ENCODE measurements at regions not wholly inside any gene's neighbourhood (a gene's known extent, or its start where the extent isn't known, plus 50 kb on each side); places are given as distances from the start of the nearest gene placed in this dataset.

- Histone ChIP-seq H3K4me3 (ENCODE audit: low read length in 2 of 2) (no peak overlapping the region), H3K36me3 (ENCODE audit: control insufficient read depth in 1 of 2, insufficient read depth in 2 of 2, low read length in 1 of 2) (no peaks in the 10 kb centered on the region), H3K27ac (ENCODE audit: low read depth in 1 of 2, low read length in 2 of 2) (no peak overlapping the region), H3K4me1 (ENCODE audit: control insufficient read depth in 1 of 2, insufficient read depth in 2 of 2, low read length in 2 of 2) (no peaks in the 10 kb centered on the region), H3K27me3 (ENCODE audit: control insufficient read depth in 1 of 2, insufficient read depth in 2 of 2, low read length in 1 of 2) (peaks cover 0 to 1% of the 10 kb centered on the region in 2 donors), H3K9me3 (ENCODE audit: control insufficient read depth, low read length) (no peaks in the 10 kb centered on the region)
- ATAC-seq (ENCODE audit: low FRiP score) (no peak), DNase-seq (no peak)
- 67 to 70% methylated on average over 13 of the region's 13 CpGs for WGBS, 2 donors
- intact Hi-C loops (cut with DNase I) = no loop called here
Observed at GRCh38 chr2:479490-480176, 191.7 kb upstream of the ALKAL2 start.

- Histone ChIP-seq H3K27me3 (ENCODE audit: control insufficient read depth in 1 of 2, insufficient read depth in 2 of 2, low read length in 1 of 2) (peaks cover 0 to 1% of the 10 kb centered on the region in 2 donors), H3K4me1 (ENCODE audit: control insufficient read depth in 1 of 2, insufficient read depth in 2 of 2, low read length in 2 of 2) (no peaks in the 10 kb centered on the region), H3K9me3 (ENCODE audit: control insufficient read depth, low read length) (no peaks in the 10 kb centered on the region), H3K27ac (ENCODE audit: low read depth in 1 of 2, low read length in 2 of 2) (no peak overlapping the region), H3K36me3 (ENCODE audit: control insufficient read depth in 1 of 2, insufficient read depth in 2 of 2, low read length in 1 of 2) (no peaks in the 10 kb centered on the region), H3K4me3 (ENCODE audit: low read length in 2 of 2) (no peak overlapping the region)
- DNase-seq (no peak), ATAC-seq (ENCODE audit: low FRiP score) (peak; percentile 33)
- intact Hi-C loops (cut with DNase I) = no loop called here
- WGBS, 2 donors = 59 to 71% methylated on average over 11 of the region's 11 CpGs
Observed at GRCh38 chr2:479031-479430, 191.1 kb upstream of the ALKAL2 start.

GRCh38 chr2:471560-471959 is 183.7 kb upstream of the ALKAL2 start:
- H3K27me3 ChIP-seq (ENCODE audit: control insufficient read depth in 1 of 2, insufficient read depth in 2 of 2, low read length in 1 of 2) = no peaks in the 10 kb centered on the region
- no peak overlapping the region for H3K27ac ChIP-seq (ENCODE audit: low read depth in 1 of 2, low read length in 2 of 2)
- no peaks in the 10 kb centered on the region for H3K9me3 ChIP-seq (ENCODE audit: control insufficient read depth, low read length)
- ATAC-seq (ENCODE audit: low FRiP score) = no peak
- H3K4me3 ChIP-seq (ENCODE audit: low read length in 2 of 2) = no peak overlapping the region
- no peaks in the 10 kb centered on the region for H3K36me3 ChIP-seq (ENCODE audit: control insufficient read depth in 1 of 2, insufficient read depth in 2 of 2, low read length in 1 of 2)
- WGBS, 2 donors = 86 to 88% methylated on average over 8 of the region's 8 CpGs
- no peak for DNase-seq
- intact Hi-C loops (cut with DNase I) = no loop called here
- no peaks in the 10 kb centered on the region for H3K4me1 ChIP-seq (ENCODE audit: control insufficient read depth in 1 of 2, insufficient read depth in 2 of 2, low read length in 2 of 2)

GRCh38 chr2:469514-469913 is 181.6 kb upstream of the ALKAL2 start:
- Histone ChIP-seq H3K9me3 (ENCODE audit: control insufficient read depth, low read length) (peaks cover 1% of the 10 kb centered on the region), H3K36me3 (ENCODE audit: control insufficient read depth in 1 of 2, insufficient read depth in 2 of 2, low read length in 1 of 2) (no peaks in the 10 kb centered on the region), H3K27ac (ENCODE audit: low read depth in 1 of 2, low read length in 2 of 2) (no peak overlapping the region), H3K27me3 (ENCODE audit: control insufficient read depth in 1 of 2, insufficient read depth in 2 of 2, low read length in 1 of 2) (peaks cover 0 to 3% of the 10 kb centered on the region in 2 donors), H3K4me1 (ENCODE audit: control insufficient read depth in 1 of 2, insufficient read depth in 2 of 2, low read length in 2 of 2) (no peaks in the 10 kb centered on the region), H3K4me3 (ENCODE audit: low read length in 2 of 2) (no peak overlapping the region)
- DNase-seq = no peak
- ATAC-seq (ENCODE audit: low FRiP score) = no peak
- WGBS, 2 donors = 94 to 95% methylated on average over 16 of the region's 16 CpGs
- intact Hi-C loops (cut with DNase I) = no loop called here

- ATAC-seq (ENCODE audit: low FRiP score) = no peak
- 23 to 26% methylated on average over 29 of the region's 29 CpGs for WGBS, 2 donors
- Histone ChIP-seq H3K9me3 (ENCODE audit: control insufficient read depth, low read length) (peaks cover 1% of the 10 kb centered on the region), H3K27me3 (ENCODE audit: control insufficient read depth in 1 of 2, insufficient read depth in 2 of 2, low read length in 1 of 2) (peaks cover 0 to 3% of the 10 kb centered on the region in 2 donors), H3K27ac (ENCODE audit: low read depth in 1 of 2, low read length in 2 of 2) (no peak overlapping the region), H3K4me3 (ENCODE audit: low read length in 2 of 2) (peak overlapping the region in 1 of 2 donors; percentile 8), H3K4me1 (ENCODE audit: control insufficient read depth in 1 of 2, insufficient read depth in 2 of 2, low read length in 2 of 2) (no peaks in the 10 kb centered on the region), H3K36me3 (ENCODE audit: control insufficient read depth in 1 of 2, insufficient read depth in 2 of 2, low read length in 1 of 2) (no peaks in the 10 kb centered on the region)
- intact Hi-C loops (cut with DNase I) = no loop called here
- no peak for DNase-seq
Observed at GRCh38 chr2:468648-469336, 180.9 kb upstream of the ALKAL2 start.

- Histone ChIP-seq H3K36me3 (ENCODE audit: control insufficient read depth in 1 of 2, insufficient read depth in 2 of 2, low read length in 1 of 2) (no peaks in the 10 kb centered on the region), H3K4me1 (ENCODE audit: control insufficient read depth in 1 of 2, insufficient read depth in 2 of 2, low read length in 2 of 2) (no peaks in the 10 kb centered on the region), H3K9me3 (ENCODE audit: control insufficient read depth, low read length) (peaks cover 1% of the 10 kb centered on the region), H3K4me3 (ENCODE audit: low read length in 2 of 2) (peak overlapping the region in 1 of 2 donors; percentile 8), H3K27me3 (ENCODE audit: control insufficient read depth in 1 of 2, insufficient read depth in 2 of 2, low read length in 1 of 2) (peaks cover 0 to 3% of the 10 kb centered on the region in 2 donors), H3K27ac (ENCODE audit: low read depth in 1 of 2, low read length in 2 of 2) (no peak overlapping the region)
- intact Hi-C loops (cut with DNase I) = no loop called here
- ATAC-seq (ENCODE audit: low FRiP score) (no peak), DNase-seq (peak in 1 of 2 donors; percentile 70)
- 1 to 3% methylated on average over 68 to 69 of the region's 69 CpGs for WGBS, 2 donors
Observed at GRCh38 chr2:467892-468647, 180.2 kb upstream of the ALKAL2 start.

- H3K27ac ChIP-seq (ENCODE audit: low read depth in 1 of 2, low read length in 2 of 2) = no peak overlapping the region
- DNase-seq (no peak), ATAC-seq (ENCODE audit: low FRiP score) (no peak)
- H3K9me3 ChIP-seq (ENCODE audit: control insufficient read depth, low read length) = peaks cover 1% of the 10 kb centered on the region
- no peaks in the 10 kb centered on the region for H3K36me3 ChIP-seq (ENCODE audit: control insufficient read depth in 1 of 2, insufficient read depth in 2 of 2, low read length in 1 of 2)
- H3K4me1 ChIP-seq (ENCODE audit: control insufficient read depth in 1 of 2, insufficient read depth in 2 of 2, low read length in 2 of 2) = no peaks in the 10 kb centered on the region
- intact Hi-C loops (cut with DNase I) = no loop called here
- H3K4me3 ChIP-seq (ENCODE audit: low read length in 2 of 2) = no peak overlapping the region
- 36 to 41% methylated on average over 18 of the region's 18 CpGs for WGBS, 2 donors
- H3K27me3 ChIP-seq (ENCODE audit: control insufficient read depth in 1 of 2, insufficient read depth in 2 of 2, low read length in 1 of 2) = peaks cover 0 to 3% of the 10 kb centered on the region in 2 donors
Observed at GRCh38 chr2:467543-467891, 179.6 kb upstream of the ALKAL2 start.

- Histone ChIP-seq H3K4me1 (ENCODE audit: control insufficient read depth in 1 of 2, insufficient read depth in 2 of 2, low read length in 2 of 2) (no peaks in the 10 kb centered on the region), H3K36me3 (ENCODE audit: control insufficient read depth in 1 of 2, insufficient read depth in 2 of 2, low read length in 1 of 2) (no peaks in the 10 kb centered on the region), H3K27me3 (ENCODE audit: control insufficient read depth in 1 of 2, insufficient read depth in 2 of 2, low read length in 1 of 2) (peaks cover 0 to 3% of the 10 kb centered on the region in 2 donors), H3K9me3 (ENCODE audit: control insufficient read depth, low read length) (peaks cover 1% of the 10 kb centered on the region), H3K4me3 (ENCODE audit: low read length in 2 of 2) (no peak overlapping the region), H3K27ac (ENCODE audit: low read depth in 1 of 2, low read length in 2 of 2) (no peak overlapping the region)
- DNase-seq (no peak), ATAC-seq (ENCODE audit: low FRiP score) (no peak)
- 70 to 74% methylated on average over 15 of the region's 15 CpGs for WGBS, 2 donors
- intact Hi-C loops (cut with DNase I) = no loop called here
Observed at GRCh38 chr2:467101-467500, 179.2 kb upstream of the ALKAL2 start.
